Sigmoid colon (tissue), 4 donors: ENCODE measurements at regions not wholly inside any gene's neighbourhood (a gene's known extent, or its start where the extent isn't known, plus 50 kb on each side); places are given as distances from the start of the nearest gene placed in this dataset.

Experiments
- POLR2A ChIP-seq, 2 donors: fragments of 450-650 bp; IDR thresholded peaks; one replicate each; pipeline ENCODE4 v1.6.1; 2016; ENCODE audit warnings: antibody characterized with exemption in 2 of 2, mild to moderate bottlenecking in 2 of 2, moderate library complexity in 2 of 2
- POLR2AphosphoS5 ChIP-seq, 4 donors: sonication (generic); formaldehyde crosslinking; IDR thresholded peaks; one replicate each; pipeline ENCODE4 v1.6.1; 2017; ENCODE audit warnings: antibody characterized with exemption in 4 of 4
- TF ChIP-seq, protein P1 (sequence below), 4 experiments: fragments of 450-650 bp in 3 of 4; fragments of 200-600 bp in 1 of 4; IDR thresholded peaks; one replicate each; pipeline ENCODE4 v1.5.1; 2016 to 2019; ENCODE audit warnings: antibody characterized with exemption in 4 of 4, mild to moderate bottlenecking in 3 of 4, moderate library complexity in 2 of 4

DNA sequence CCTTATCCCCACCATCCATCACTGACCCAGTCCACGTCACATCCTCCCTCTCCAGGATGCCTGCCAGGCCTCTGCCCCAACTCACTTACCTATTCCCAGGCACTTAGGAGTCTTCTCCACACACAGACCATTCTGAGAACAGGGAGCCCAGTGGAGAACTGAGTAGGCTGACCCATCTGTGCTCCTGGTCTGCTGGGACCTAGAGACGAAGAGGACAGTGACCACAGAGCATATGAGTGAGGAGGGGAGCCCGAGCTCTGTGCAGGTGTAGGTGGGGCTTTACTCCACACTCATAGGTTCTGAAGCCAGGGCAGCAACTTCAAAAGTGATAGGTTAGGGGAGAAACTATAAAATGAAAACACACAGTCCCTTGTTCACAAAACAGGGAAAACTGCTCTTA lies 130.0 kb downstream of the NDUFA10 start:
- TF ChIP-seq, protein P1, sequence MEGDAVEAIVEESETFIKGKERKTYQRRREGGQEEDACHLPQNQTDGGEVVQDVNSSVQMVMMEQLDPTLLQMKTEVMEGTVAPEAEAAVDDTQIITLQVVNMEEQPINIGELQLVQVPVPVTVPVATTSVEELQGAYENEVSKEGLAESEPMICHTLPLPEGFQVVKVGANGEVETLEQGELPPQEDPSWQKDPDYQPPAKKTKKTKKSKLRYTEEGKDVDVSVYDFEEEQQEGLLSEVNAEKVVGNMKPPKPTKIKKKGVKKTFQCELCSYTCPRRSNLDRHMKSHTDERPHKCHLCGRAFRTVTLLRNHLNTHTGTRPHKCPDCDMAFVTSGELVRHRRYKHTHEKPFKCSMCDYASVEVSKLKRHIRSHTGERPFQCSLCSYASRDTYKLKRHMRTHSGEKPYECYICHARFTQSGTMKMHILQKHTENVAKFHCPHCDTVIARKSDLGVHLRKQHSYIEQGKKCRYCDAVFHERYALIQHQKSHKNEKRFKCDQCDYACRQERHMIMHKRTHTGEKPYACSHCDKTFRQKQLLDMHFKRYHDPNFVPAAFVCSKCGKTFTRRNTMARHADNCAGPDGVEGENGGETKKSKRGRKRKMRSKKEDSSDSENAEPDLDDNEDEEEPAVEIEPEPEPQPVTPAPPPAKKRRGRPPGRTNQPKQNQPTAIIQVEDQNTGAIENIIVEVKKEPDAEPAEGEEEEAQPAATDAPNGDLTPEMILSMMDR (IDR thresholded peaks at IDR 0.05) = no peak
- TF ChIP-seq POLR2A (IDR thresholded peaks at IDR 0.05) (no peak), POLR2AphosphoS5 (IDR thresholded peaks at IDR 0.05) (no peak)
